Nephron progenitor cell (in vitro differentiated cells): ENCODE measurements at regions not wholly inside any gene's neighbourhood (a gene's known extent, or its start where the extent isn't known, plus 50 kb on each side); places are given as distances from the start of the nearest gene placed in this dataset.
"Not testable (repeated sequence)": the region's sequence is repeated elsewhere in the genome, so short reads cannot be mapped to it uniquely, and the experiment has no call there.

Experiments used
- DNase-seq: peaks from one replicate; pipeline ENCODE4 v3.0.0; 2021
- H3K27ac Mint-ChIP-seq: 2 replicates; pipeline ENCODE4 v1.8.0; 2021; ENCODE audit warnings: mild to moderate bottlenecking, moderate library complexity, mixed read lengths
- H3K27me3 Mint-ChIP-seq: 2 replicates; pipeline ENCODE4 v1.8.0; 2021; ENCODE audit warnings: mild to moderate bottlenecking, low read depth, mixed read lengths; ENCODE audit not compliant: poor library complexity
- H3K36me3 Mint-ChIP-seq: 2 replicates; pipeline ENCODE4 v1.8.0; 2021; ENCODE audit warnings: low read depth, mixed read lengths
- H3K4me1 Mint-ChIP-seq: 2 replicates; pipeline ENCODE4 v1.8.0; 2021; ENCODE audit warnings: mixed read lengths
- H3K4me3 Mint-ChIP-seq: 2 replicates; pipeline ENCODE4 v1.8.0; 2021; ENCODE audit warnings: mild to moderate bottlenecking, moderate library complexity, mixed read lengths
- H3K9me3 Mint-ChIP-seq: 2 replicates; pipeline ENCODE4 v1.8.0; 2021; ENCODE audit warnings: mild to moderate bottlenecking, moderate library complexity, mixed read lengths
- TF ChIP-seq, protein P1 (sequence below): fragments of 200-600 bp; sonication (generic); IDR thresholded peaks from 2 replicates; pipeline ENCODE4 v1.5.0; 2021; ENCODE audit warnings: antibody characterized with exemption

DNA sequence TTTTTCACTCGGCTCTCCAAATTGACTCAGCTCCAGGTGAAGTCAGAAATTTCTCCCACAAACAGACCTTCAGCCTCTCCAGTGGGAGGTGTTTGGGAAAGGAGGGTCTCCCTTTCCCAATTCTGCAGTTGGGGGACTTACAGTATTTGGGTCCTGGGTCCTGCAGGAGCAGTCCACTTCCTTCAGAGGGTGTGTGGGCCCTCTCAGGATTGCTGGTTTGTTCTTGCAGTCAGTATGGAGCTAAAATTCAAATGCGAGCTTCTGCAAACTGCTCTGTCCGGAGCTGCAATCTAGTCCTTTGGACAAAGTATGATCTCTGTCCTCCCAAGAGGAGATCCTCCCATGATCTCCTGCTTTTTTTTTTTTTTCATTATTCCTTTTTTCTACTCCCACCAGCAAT is 87.9 kb upstream of the MSTN start:
- H3K27me3 Mint-ChIP-seq: peaks cover 3% of the 10 kb centered on the region
- DNase-seq: no peak
- H3K4me1 Mint-ChIP-seq: peaks cover 9% of the 10 kb centered on the region
- peak overlapping the region; percentile 8 for H3K27ac Mint-ChIP-seq
- no peak overlapping the region for H3K4me3 Mint-ChIP-seq
- peaks cover 27% of the 10 kb centered on the region for H3K9me3 Mint-ChIP-seq
- TF ChIP-seq, protein P1, sequence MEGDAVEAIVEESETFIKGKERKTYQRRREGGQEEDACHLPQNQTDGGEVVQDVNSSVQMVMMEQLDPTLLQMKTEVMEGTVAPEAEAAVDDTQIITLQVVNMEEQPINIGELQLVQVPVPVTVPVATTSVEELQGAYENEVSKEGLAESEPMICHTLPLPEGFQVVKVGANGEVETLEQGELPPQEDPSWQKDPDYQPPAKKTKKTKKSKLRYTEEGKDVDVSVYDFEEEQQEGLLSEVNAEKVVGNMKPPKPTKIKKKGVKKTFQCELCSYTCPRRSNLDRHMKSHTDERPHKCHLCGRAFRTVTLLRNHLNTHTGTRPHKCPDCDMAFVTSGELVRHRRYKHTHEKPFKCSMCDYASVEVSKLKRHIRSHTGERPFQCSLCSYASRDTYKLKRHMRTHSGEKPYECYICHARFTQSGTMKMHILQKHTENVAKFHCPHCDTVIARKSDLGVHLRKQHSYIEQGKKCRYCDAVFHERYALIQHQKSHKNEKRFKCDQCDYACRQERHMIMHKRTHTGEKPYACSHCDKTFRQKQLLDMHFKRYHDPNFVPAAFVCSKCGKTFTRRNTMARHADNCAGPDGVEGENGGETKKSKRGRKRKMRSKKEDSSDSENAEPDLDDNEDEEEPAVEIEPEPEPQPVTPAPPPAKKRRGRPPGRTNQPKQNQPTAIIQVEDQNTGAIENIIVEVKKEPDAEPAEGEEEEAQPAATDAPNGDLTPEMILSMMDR: no peak
- no peaks in the 10 kb centered on the region for H3K36me3 Mint-ChIP-seq

DNA sequence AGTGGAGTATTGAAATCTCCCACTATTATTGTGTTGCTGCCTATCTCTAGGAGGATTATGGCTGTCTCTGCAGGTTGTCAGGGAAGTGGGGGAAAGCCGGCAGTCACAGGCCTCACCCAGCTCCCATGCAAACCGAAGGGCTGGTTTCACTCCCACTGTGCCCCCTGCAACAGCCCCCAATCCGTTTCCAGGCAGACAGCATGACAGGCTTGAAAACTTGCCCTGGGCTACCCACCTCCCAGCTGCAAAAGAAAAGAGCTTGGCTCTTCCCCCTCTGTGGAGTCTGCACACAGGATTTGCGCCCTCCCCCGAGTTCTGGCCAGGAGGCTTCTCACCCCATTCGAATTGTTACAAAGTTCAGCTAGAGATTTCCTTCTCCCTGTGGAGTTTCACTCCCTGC is 87.4 kb upstream of the MSTN start:
- TF ChIP-seq, protein P1: no peak
- peaks cover 9% of the 10 kb centered on the region for H3K4me1 Mint-ChIP-seq
- no peak for DNase-seq
- no peaks in the 10 kb centered on the region for H3K36me3 Mint-ChIP-seq
- H3K27me3 Mint-ChIP-seq: peaks cover 3% of the 10 kb centered on the region
- H3K4me3 Mint-ChIP-seq: no peak overlapping the region
- H3K9me3 Mint-ChIP-seq: peaks cover 27% of the 10 kb centered on the region
- H3K27ac Mint-ChIP-seq: no peak overlapping the region

DNA sequence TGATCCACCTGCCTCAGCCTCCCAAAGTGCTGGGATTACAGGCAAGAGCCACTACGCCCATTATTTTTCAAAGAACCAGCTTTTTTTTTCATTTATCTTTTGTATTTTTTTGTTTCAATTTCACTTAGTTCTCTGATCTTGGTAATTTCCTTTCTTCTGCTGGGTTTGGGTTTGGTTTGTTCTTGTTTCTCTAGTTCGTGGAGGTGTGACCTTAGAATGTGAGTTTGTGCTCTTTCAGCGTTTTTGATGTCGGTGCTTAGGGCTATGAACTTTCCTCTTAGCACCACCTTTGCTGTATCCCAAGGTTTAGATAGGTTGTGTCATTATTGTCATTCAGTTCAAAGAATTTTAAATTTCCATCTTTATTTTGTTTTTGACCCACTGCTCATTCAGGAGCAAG is 86.7 kb upstream of the MSTN start:
- H3K4me1 Mint-ChIP-seq: peaks cover 9% of the 10 kb centered on the region
- H3K27ac Mint-ChIP-seq: no peak overlapping the region
- peaks cover 27% of the 10 kb centered on the region for H3K9me3 Mint-ChIP-seq
- no peaks in the 10 kb centered on the region for H3K36me3 Mint-ChIP-seq
- DNase-seq: no peak
- H3K27me3 Mint-ChIP-seq: peaks cover 3% of the 10 kb centered on the region
- no peak overlapping the region for H3K4me3 Mint-ChIP-seq
- TF ChIP-seq, protein P1: no peak

DNA sequence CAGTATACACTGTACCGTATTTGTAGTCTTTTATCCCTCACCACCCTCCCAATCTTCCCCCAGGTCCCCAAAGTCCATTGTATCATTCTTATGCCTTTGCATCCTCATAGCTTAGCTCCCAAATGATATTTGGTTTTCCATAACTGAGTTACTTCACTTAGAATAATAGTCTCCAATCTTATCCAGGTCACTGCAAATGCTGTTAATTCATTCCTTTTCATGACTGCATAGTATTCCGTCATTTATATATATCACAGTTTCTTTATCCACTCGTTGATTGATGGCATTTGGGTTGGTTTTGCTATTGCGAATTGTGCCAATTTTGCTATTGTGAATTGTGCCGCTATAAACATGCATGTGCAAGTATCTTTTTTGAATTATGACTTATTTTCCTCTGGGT is 83.6 kb upstream of the MSTN start:
- not testable (repeated sequence) for H3K4me1 Mint-ChIP-seq, H3K36me3 Mint-ChIP-seq, H3K27ac Mint-ChIP-seq, H3K27me3 Mint-ChIP-seq, H3K4me3 Mint-ChIP-seq, DNase-seq
- peaks cover 42% of the 10 kb centered on the region for H3K9me3 Mint-ChIP-seq

DNA sequence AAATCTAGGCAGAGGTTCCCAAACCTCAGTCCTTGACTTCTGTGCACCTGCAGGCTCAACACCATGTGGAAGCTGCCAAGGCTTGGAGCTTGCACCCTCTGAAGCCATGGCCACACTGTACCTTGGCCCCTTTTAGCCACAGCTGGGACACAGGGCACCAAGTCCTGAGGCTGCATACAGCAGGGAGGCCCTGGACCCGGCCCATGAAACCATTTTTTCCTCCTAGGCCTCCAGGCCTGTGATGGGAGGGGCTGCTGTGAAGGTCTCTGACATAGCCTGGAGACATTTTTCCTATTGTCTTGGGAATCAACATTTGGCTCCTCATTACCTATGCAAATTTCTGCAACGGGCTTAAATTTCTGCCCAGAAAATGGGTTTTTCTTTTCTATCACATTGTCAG is 77.9 kb upstream of the MSTN start:
- H3K4me1 Mint-ChIP-seq, DNase-seq, H3K4me3 Mint-ChIP-seq, H3K27me3 Mint-ChIP-seq, H3K27ac Mint-ChIP-seq: not testable (repeated sequence)
- Mint-ChIP-seq H3K36me3 (peaks cover 22% of the 10 kb centered on the region), H3K9me3 (peaks cover 59% of the 10 kb centered on the region)

DNA sequence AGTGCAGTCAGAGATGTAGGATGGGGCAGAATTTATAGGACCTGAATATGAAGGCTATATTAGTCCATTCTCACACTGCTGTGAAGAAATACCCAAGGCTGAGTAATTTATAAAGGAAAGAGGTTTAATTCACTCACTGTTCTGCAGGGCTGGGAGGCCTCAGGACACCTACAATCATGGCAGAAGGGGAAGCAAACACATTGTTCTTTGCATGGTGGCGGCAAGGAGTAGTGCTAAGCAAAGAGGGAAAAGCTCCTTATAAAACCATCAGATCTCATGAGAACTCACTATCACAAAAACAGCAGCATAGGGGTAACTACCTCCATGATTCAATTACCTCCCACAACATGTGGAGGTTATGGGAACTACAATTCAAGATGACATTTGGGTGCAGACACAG is 76.8 kb upstream of the MSTN start:
- peaks cover 2% of the 10 kb centered on the region for H3K27me3 Mint-ChIP-seq
- TF ChIP-seq, protein P1: no peak
- no peaks in the 10 kb centered on the region for H3K4me1 Mint-ChIP-seq
- no peak overlapping the region for H3K4me3 Mint-ChIP-seq
- DNase-seq: no peak
- H3K36me3 Mint-ChIP-seq: peaks cover 22% of the 10 kb centered on the region
- no peak overlapping the region for H3K27ac Mint-ChIP-seq
- H3K9me3 Mint-ChIP-seq: peaks cover 63% of the 10 kb centered on the region

DNA sequence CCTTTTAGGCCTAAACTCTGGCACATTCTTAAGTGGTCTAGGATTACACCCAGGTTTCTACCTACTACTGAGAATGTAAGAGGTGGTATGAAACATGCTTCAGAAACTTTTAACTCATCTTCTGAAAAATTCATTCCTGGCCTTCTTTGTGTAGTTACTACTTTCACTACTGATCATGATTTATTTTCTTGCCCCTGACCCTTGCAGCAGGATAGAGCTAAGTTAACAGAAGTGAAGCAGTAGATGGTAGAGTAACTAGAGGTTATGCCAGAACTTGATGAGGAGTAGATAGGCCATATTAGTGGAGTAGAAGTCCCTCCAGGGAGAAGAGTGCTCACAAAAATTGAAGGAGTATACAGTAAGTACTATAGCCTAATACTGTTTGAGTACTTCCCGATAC is 75.5 kb upstream of the MSTN start:
- Mint-ChIP-seq H3K27me3 (peaks cover 2% of the 10 kb centered on the region), H3K9me3 (peaks cover 70% of the 10 kb centered on the region), H3K36me3 (peaks cover 22% of the 10 kb centered on the region), H3K4me3 (no peak overlapping the region), H3K27ac (no peak overlapping the region), H3K4me1 (no peaks in the 10 kb centered on the region)
- DNase-seq: no peak
- TF ChIP-seq, protein P1: no peak
